Upper lobe of left lung (tissue), 6 donors: ENCODE measurements at regions not wholly inside any gene's neighbourhood (a gene's known extent, or its start where the extent isn't known, plus 50 kb on each side); places are given as distances from the start of the nearest gene placed in this dataset.

ENCODE experiments used
- ATAC-seq, 2 donors: fragments of 200-7000 bp; cut with Tn5 transposase; one replicate each; pipeline ENCODE4 v1.9.1; 2022; ENCODE audit warnings: mild to moderate bottlenecking in 2 of 2, moderate library complexity in 2 of 2; ENCODE audit not compliant: low FRiP score in 2 of 2
- DNase-seq, 2 donors: peaks; one replicate each; pipeline ENCODE4 v3.0.0-alpha.2; 2019 to 2020
- H3K27ac ChIP-seq, 4 donors: fragments of 200-600 bp; sonication (generic); one replicate each; pipeline ENCODE4 v1.5.1; 2016 to 2019
- H3K27me3 ChIP-seq, 4 donors: fragments of 200-600 bp; sonication (generic); one replicate each; pipeline ENCODE4 v1.5.1; 2017 to 2019
- H3K36me3 ChIP-seq, 4 donors: fragments of 200-600 bp; sonication (generic); one replicate each; pipeline ENCODE4 v1.5.1; 2016 to 2019
- H3K4me1 ChIP-seq, 4 donors: fragments of 200-600 bp; sonication (generic); one replicate each; pipeline ENCODE4 v1.5.1; 2018 to 2019
- H3K4me3 ChIP-seq, 4 donors: fragments of 200-600 bp; sonication (generic); one replicate each; pipeline ENCODE4 v1.5.1; 2017 to 2019; ENCODE audit warnings: mild to moderate bottlenecking in 2 of 4, moderate library complexity in 1 of 4
- H3K9me3 ChIP-seq, 4 donors: fragments of 200-600 bp; sonication (generic); one replicate each; pipeline ENCODE4 v1.5.1; 2018 to 2019
- EP300 ChIP-seq, 4 donors: sonication (generic); formaldehyde crosslinking; IDR thresholded peaks; one replicate each; pipeline ENCODE4 v1.5.1; 2017; ENCODE audit warnings: antibody characterized with exemption in 4 of 4, control low read depth in 2 of 4
- POLR2A ChIP-seq, 4 donors: fragments of 450-650 bp; IDR thresholded peaks; one replicate each; pipeline ENCODE4 v1.5.1; 2016 to 2017; ENCODE audit warnings: antibody characterized with exemption in 4 of 4, mild to moderate bottlenecking in 2 of 4
- POLR2AphosphoS5 ChIP-seq, 2 donors: sonication (generic); formaldehyde crosslinking; IDR thresholded peaks; one replicate each; pipeline ENCODE4 v1.5.1; 2017; ENCODE audit warnings: antibody characterized with exemption in 2 of 2
- WGBS, 2 donors: methylation state at CpG; one replicate each; pipeline ENCODE4 v1.1.5; 2017 to 2018; 5-methylcytosine and 5-hydroxymethylcytosine counted together
- TF ChIP-seq, protein P1 (sequence below), 6 experiments: fragments of 450-650 bp in 4 of 6; fragments of 200-600 bp in 2 of 6; sonication (generic) in 2 of 6; IDR thresholded peaks; one replicate each; pipeline ENCODE4 v1.5.1; 2016 to 2019; ENCODE audit warnings: antibody characterized with exemption in 6 of 6
- donor health status: DM: no; HTN: no; CAD: no; lungs with moderate emphysema.
- donor health status: DM: no; HTN: yes; CAD: no; lungs with severe emphysema.

DNA sequence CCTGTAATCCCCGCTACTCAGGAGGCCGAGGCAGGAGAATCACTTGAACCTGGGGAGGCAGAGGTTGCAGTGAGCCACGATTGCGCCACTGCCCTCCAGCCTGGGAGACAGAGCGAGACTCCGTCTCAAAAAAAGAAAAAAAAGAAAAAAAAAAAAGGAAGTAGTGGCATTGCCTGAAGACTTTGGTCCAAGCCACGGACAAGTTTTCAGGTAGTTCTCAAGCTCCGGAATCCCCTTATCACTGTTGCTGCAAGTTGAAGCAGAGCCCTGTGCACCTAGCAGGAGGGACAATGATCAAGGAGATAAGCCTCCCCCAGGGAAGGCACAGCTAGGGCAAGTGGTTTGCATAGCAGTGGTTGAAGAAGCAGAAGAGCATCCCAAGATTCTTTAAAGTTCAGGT lies 97.6 kb downstream of the MEX3B start:
- TF ChIP-seq, protein P1, sequence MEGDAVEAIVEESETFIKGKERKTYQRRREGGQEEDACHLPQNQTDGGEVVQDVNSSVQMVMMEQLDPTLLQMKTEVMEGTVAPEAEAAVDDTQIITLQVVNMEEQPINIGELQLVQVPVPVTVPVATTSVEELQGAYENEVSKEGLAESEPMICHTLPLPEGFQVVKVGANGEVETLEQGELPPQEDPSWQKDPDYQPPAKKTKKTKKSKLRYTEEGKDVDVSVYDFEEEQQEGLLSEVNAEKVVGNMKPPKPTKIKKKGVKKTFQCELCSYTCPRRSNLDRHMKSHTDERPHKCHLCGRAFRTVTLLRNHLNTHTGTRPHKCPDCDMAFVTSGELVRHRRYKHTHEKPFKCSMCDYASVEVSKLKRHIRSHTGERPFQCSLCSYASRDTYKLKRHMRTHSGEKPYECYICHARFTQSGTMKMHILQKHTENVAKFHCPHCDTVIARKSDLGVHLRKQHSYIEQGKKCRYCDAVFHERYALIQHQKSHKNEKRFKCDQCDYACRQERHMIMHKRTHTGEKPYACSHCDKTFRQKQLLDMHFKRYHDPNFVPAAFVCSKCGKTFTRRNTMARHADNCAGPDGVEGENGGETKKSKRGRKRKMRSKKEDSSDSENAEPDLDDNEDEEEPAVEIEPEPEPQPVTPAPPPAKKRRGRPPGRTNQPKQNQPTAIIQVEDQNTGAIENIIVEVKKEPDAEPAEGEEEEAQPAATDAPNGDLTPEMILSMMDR (IDR thresholded peaks at IDR 0.05) = no peak
- TF ChIP-seq EP300 (IDR thresholded peaks at IDR 0.05) = no peak
- no peak for TF ChIP-seq POLR2AphosphoS5 (IDR thresholded peaks at IDR 0.05)
- TF ChIP-seq POLR2A (IDR thresholded peaks at IDR 0.05) = no peak
- 64 to 74% methylated on average over 8 of the region's 8 CpGs for WGBS, 2 donors

GRCh38 chr15:81947548-81947947 lies 98.3 kb downstream of the MEX3B start:
- no peak overlapping the region for H3K4me3 ChIP-seq
- TF ChIP-seq, protein P1 (IDR thresholded peaks at IDR 0.05) = no peak
- TF ChIP-seq POLR2AphosphoS5 (IDR thresholded peaks at IDR 0.05) (no peak), EP300 (IDR thresholded peaks at IDR 0.05) (no peak), POLR2A (IDR thresholded peaks at IDR 0.05) (no peak)
- H3K27ac ChIP-seq = no peak overlapping the region
- WGBS, 2 donors = 54 to 57% methylated on average over 2 of the region's 2 CpGs
- no peaks in the 10 kb centered on the region for H3K27me3 ChIP-seq
- ATAC-seq = no peak
- H3K36me3 ChIP-seq = no peaks in the 10 kb centered on the region
- no peak for DNase-seq
- H3K4me1 ChIP-seq = no peaks in the 10 kb centered on the region
- no peaks in the 10 kb centered on the region for H3K9me3 ChIP-seq

More for the DNA sequence above, 97.6 kb downstream of the MEX3B start:
- Histone ChIP-seq H3K27ac (no peak overlapping the region), H3K9me3 (no peaks in the 10 kb centered on the region), H3K27me3 (no peaks in the 10 kb centered on the region), H3K36me3 (no peaks in the 10 kb centered on the region), H3K4me1 (no peaks in the 10 kb centered on the region), H3K4me3 (no peak overlapping the region)
- ATAC-seq (no peak), DNase-seq (no peak)

DNA sequence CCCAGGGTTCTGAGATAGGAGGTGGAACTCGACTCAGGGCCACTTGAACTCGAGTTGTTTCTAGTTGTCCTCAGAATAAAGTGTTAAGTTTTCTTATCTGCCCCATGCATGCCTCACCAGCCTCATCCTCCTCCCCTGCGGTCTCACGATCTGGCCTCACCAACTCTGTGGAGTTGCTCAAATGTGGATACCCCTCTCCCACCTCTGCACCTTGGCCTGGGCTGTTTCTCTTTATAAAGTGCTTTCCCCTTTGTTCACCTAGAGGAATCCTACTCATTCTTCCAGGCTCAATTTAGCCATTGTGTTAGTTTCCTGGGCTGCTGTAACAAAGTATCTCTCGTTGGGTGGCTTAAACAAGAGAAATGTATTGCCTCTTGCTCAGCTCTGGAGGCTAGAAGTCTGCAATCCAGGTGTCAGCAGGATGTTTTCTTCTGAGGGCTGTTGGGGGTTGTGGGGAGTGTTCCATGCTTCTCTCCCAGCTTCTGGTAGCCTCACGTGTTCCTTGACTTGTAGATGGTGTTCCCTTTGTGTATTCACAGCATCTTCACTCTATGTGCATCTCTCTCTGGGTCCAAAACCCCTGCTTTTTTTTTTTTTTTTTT lies 100.7 kb downstream of the MEX3B start:
- Histone ChIP-seq H3K36me3 (no peaks in the 10 kb centered on the region), H3K4me3 (no peak overlapping the region), H3K27ac (no peak overlapping the region), H3K9me3 (peaks cover 0 to 4% (median 2%) of the 10 kb centered on the region in 4 donors), H3K27me3 (no peaks in the 10 kb centered on the region), H3K4me1 (no peaks in the 10 kb centered on the region)
- ATAC-seq = no peak
- 50 to 60% methylated on average over 6 of the region's 6 CpGs for WGBS, 2 donors
- TF ChIP-seq EP300 (IDR thresholded peaks at IDR 0.05) (no peak), POLR2AphosphoS5 (IDR thresholded peaks at IDR 0.05) (no peak), POLR2A (IDR thresholded peaks at IDR 0.05) (no peak)
- TF ChIP-seq, protein P1 (IDR thresholded peaks at IDR 0.05) = no peak
- DNase-seq = no peak

DNA sequence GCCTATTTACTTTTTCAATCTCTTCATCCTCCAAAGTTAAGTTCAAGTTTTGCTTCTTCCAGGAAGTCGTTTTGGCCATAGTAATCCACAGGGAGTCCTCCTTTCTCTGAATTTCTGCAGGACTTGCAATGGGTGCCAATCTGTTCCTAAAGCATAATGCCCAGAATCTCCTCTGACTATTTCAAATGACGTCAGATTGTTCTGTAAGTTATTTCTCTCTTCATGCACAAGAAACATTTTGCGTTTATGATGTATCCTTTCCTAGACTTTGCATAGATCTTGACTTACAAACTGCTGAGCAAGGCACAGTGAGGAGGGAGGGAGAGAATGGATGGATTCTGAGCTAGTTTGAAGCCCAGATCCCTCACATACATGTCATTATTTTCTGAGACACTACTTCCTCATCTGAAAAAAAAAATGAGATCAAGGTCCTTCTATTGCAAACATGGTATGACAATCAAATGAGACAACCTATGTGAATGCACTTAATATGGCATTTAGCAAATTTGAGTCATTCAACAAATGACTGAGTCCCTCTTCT lies 103.1 kb downstream of the MEX3B start:
- DNase-seq (no peak), ATAC-seq (no peak)
- H3K9me3 ChIP-seq = peaks cover 5 to 12% (median 9%) of the 10 kb centered on the region in 4 donors
- no peak overlapping the region for H3K27ac ChIP-seq
- 66 to 78% methylated on average over 3 of the region's 3 CpGs for WGBS, 2 donors
- TF ChIP-seq POLR2AphosphoS5 (IDR thresholded peaks at IDR 0.05) (no peak), POLR2A (IDR thresholded peaks at IDR 0.05) (no peak), EP300 (IDR thresholded peaks at IDR 0.05) (no peak)
- TF ChIP-seq, protein P1 (IDR thresholded peaks at IDR 0.05) = no peak
- H3K4me1 ChIP-seq = no peaks in the 10 kb centered on the region
- H3K4me3 ChIP-seq = no peak overlapping the region
- no peaks in the 10 kb centered on the region for H3K27me3 ChIP-seq
- H3K36me3 ChIP-seq = no peaks in the 10 kb centered on the region

DNA sequence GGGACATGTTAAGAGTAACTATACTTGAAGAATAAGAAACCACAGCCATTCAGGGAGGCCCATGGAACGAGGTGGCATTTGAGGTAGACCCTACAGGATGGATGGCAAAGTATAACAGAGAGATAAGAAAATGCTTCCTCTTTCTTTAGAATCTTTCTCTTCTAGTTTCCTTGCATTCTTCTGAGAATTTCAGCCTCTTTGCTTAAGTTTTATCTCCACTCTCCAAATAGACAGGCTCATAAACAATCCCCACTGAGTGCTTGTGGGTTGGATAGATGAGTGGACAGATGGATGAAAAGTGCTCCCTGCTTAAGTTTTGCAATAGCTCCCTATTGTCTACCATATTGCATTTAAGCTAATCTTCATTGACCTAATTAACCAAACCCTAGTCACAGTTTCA lies 103.7 kb downstream of the MEX3B start:
- Histone ChIP-seq H3K4me3 (no peak overlapping the region), H3K9me3 (peaks cover 5 to 12% (median 9%) of the 10 kb centered on the region in 4 donors), H3K36me3 (no peaks in the 10 kb centered on the region), H3K4me1 (no peaks in the 10 kb centered on the region), H3K27ac (no peak overlapping the region), H3K27me3 (no peaks in the 10 kb centered on the region)
- TF ChIP-seq POLR2AphosphoS5 (IDR thresholded peaks at IDR 0.05) (no peak), EP300 (IDR thresholded peaks at IDR 0.05) (no peak), POLR2A (IDR thresholded peaks at IDR 0.05) (no peak)
- TF ChIP-seq, protein P1 (IDR thresholded peaks at IDR 0.05) = no peak
- WGBS, 2 donors = 38 to 39% methylated on average over 1 of the region's 1 CpG
- no peak for DNase-seq
- ATAC-seq = no peak
